Bronchial epithelial cell (primary cell): ENCODE measurements at regions not wholly inside any gene's neighbourhood (a gene's known extent, or its start where the extent isn't known, plus 50 kb on each side); places are given as distances from the start of the nearest gene placed in this dataset.
"Not testable (repeated sequence)": the region's sequence is repeated elsewhere in the genome, so short reads cannot be mapped to it uniquely, and the experiment has no call there.

ENCODE experiments used
- DNase-seq: peaks from one replicate; pipeline ENCODE4 v3.0.0-alpha.2; 2010; ENCODE audit warnings: low read depth
- FAIRE-seq: peaks from 2 replicates; lab custom pipeline; 2011; peaks lifted over from hg19 to GRCh38; lab: Jason Lieb, UNC
- H3K27me3 ChIP-seq: 2 replicates; pipeline ENCODE4 v1.5.1; 2011; ENCODE audit warnings: low read length; ENCODE audit not compliant: control insufficient read depth, insufficient read depth
- H3K36me3 ChIP-seq: 2 replicates; pipeline ENCODE4 v1.5.1; 2011; ENCODE audit warnings: low read length; ENCODE audit not compliant: control insufficient read depth, insufficient read depth
- H3K4me3 ChIP-seq: 2 replicates; pipeline ENCODE4 v1.5.1; 2011; ENCODE audit warnings: mild to moderate bottlenecking, low read depth, low read length, control low read depth
- TF ChIP-seq, protein P1 (sequence below): IDR thresholded peaks from 2 replicates; pipeline ENCODE4 v1.5.1; 2011; ENCODE audit warnings: mild to moderate bottlenecking, moderate library complexity, low read length, control low read depth, inconsistent platforms; ENCODE audit not compliant: insufficient read depth, severe bottlenecking

DNA sequence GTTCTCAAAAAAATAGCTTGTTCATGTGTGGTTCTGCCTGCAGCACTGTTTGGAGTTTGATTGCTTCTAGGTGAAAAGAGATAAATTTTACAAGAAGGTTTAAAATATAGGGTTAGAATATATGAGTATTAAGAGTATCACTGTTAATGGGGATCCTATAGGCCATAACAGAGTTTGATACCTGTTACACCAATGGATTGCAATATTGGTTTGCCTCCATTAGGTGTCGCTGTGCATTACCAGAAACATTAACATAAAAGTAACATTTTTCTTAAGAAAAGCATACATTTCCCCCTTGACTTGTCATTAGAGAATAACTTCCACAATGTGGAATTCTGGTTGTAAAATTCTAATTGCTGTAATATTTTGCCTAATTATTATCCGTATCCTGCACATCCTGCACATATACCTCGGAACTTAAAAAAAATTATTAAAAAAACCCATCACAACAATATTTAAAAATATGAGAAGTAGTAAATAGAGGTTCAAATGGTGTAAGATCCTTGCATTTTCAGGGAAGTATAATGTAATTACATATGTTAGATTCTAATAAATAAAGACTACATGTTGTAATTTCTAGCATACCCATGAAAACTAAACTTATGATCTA is 63.0 kb downstream of the CYP4A11 start:
- TF ChIP-seq, protein P1, sequence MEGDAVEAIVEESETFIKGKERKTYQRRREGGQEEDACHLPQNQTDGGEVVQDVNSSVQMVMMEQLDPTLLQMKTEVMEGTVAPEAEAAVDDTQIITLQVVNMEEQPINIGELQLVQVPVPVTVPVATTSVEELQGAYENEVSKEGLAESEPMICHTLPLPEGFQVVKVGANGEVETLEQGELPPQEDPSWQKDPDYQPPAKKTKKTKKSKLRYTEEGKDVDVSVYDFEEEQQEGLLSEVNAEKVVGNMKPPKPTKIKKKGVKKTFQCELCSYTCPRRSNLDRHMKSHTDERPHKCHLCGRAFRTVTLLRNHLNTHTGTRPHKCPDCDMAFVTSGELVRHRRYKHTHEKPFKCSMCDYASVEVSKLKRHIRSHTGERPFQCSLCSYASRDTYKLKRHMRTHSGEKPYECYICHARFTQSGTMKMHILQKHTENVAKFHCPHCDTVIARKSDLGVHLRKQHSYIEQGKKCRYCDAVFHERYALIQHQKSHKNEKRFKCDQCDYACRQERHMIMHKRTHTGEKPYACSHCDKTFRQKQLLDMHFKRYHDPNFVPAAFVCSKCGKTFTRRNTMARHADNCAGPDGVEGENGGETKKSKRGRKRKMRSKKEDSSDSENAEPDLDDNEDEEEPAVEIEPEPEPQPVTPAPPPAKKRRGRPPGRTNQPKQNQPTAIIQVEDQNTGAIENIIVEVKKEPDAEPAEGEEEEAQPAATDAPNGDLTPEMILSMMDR, result peak; percentile 29
- not testable (repeated sequence) for H3K36me3 ChIP-seq, FAIRE-seq, H3K4me3 ChIP-seq, H3K27me3 ChIP-seq
- DNase-seq, result peak; percentile 23

DNA sequence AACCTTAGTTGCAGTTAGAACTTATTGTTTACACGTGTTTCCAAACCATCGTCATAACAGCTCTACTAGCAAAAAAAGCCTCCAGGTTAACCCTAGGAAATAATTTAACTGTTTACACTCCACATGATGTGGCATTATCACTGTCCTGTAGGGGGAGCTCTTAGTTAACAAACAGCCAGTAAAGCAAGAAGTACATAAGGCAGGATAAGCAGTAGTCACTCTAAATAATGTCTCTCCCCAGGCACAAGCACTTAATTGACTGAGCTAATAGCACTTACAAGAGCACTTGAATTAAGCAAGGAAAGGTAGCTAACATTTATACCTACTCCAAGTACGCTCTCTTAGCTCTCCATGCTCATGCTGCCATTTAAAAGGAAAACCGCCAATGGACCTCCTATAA is 65.2 kb downstream of the CYP4A11 start:
- FAIRE-seq, result not testable (repeated sequence)

More for the DNA sequence above, 65.2 kb downstream of the CYP4A11 start:
- H3K4me3 ChIP-seq, H3K36me3 ChIP-seq, DNase-seq, H3K27me3 ChIP-seq: not testable (repeated sequence)
